GM12892 (cell line): ENCODE measurements at regions not wholly inside any gene's neighbourhood (a gene's known extent, or its start where the extent isn't known, plus 50 kb on each side); places are given as distances from the start of the nearest gene placed in this dataset.

ENCODE experiments used
- DNase-seq: peaks from one replicate; pipeline ENCODE4 v3.0.0; 2011; ENCODE audit not compliant: insufficient read length
- FAIRE-seq: peaks from 2 replicates; lab custom pipeline; 2011; peaks lifted over from hg19 to GRCh38; lab: Jason Lieb, UNC
- POLR2A ChIP-seq: IDR thresholded peaks from 2 replicates; pipeline ENCODE4 v1.6.1; 2011; ENCODE audit warnings: low read depth, low read length, control low read depth
- POLR2AphosphoS5 ChIP-seq: IDR thresholded peaks from 2 replicates; pipeline ENCODE4 v1.6.1; 2011; ENCODE audit warnings: low read depth, low read length, control low read depth
- TAF1 ChIP-seq: IDR thresholded peaks from 2 replicates; pipeline ENCODE4 v1.6.1; 2011; ENCODE audit warnings: low read depth, mild to moderate bottlenecking, control low read depth, low read length, borderline replicate concordance

DNA sequence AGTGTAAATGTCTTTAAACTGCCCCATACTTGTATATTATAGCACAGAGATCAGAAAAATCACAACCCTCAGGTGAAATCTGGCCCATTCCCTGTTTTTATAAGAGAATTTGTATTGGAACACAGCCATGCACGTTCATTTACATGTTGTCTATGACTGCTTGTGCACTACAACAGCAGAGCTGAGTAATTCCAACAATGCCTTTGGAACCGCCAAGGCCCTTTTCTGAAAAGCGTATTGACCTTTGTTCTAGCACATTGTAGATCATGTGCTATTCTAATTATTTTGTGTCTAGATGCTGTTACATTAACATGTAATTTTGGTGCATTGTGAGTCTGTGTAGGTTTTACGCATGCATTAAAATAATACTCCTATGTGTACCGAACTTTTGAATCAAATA, 339.6 kb downstream of the CHRM3 start:
- TF ChIP-seq POLR2AphosphoS5 (no peak), TAF1 (no peak), POLR2A (no peak)
- no peak for FAIRE-seq
- no peak for DNase-seq

DNA sequence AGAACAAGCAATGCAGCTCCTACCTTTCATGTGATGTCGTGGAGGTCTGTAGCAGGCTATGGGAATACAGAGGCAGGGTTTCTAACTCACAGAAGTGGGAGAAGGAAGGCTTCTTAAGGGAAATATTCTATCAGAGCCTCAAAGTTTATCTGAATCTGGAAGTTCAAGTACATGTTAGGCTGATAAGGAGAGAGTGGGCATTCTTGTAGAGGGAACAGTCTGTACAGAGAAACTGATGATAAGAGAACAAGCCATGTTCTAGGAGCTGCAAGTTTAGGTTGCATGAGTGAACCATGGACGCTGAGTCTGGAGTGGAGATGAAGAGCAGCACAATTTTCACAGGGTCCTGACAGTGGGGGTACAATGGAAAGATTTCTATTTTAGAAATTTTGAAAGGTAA, 344.0 kb downstream of the CHRM3 start:
- no peak for DNase-seq
- TF ChIP-seq POLR2A (no peak), TAF1 (no peak), POLR2AphosphoS5 (no peak)
- no peak for FAIRE-seq

DNA sequence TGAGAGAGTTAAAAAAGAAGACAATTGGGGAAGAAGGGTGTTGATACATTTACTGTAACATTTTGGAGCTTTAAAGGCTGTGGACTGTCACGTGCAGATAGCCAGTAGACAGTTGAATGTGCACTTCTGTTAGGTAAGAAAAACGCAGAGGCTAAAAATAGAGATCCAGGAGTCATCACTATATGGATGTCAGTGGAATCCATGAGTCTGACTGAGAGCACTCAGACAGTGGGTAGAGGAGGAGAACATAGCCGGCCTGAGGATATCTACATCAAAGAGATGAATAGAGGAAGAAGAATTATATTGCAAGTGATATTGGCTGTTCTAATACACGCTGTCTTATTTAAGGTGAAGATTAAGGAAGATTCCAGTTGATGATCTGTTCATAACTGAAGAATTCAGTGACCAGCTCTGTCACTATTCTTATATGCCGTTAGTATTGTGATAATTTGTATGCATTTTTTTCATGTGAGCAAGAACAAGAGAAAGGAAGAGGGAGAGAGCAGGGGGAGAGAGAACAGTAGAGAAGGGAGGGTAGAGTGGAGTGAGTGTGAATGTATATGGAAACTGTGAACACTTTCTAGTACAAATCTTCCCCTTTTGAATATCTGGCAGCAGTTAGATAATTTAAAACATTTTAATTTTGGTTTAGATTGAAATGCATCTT, 344.8 kb downstream of the CHRM3 start:
- TF ChIP-seq POLR2A = no peak
- TF ChIP-seq TAF1 = no peak
- TF ChIP-seq POLR2AphosphoS5 = no peak
- DNase-seq (no peak), FAIRE-seq (no peak)

DNA sequence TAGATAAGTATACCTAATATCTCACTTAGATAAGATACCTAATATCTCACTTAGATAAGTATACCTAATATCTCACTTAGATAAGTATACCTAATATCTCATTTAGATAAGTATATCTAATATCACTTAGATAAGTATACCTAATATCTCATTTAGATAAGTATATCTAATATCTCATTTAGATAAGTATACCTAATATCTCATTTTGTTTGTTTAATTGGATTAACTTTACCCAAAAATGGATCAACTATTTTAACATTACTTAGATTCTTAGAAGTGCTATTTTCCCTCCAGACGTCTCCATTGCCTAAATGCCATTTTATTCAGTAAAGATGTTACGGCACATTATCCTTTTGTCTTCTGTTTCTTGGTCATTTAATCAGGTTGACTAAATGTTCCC, 346.4 kb downstream of the CHRM3 start:
- no peak for FAIRE-seq
- TF ChIP-seq POLR2AphosphoS5 (no peak), TAF1 (no peak), POLR2A (no peak)
- no peak for DNase-seq

DNA sequence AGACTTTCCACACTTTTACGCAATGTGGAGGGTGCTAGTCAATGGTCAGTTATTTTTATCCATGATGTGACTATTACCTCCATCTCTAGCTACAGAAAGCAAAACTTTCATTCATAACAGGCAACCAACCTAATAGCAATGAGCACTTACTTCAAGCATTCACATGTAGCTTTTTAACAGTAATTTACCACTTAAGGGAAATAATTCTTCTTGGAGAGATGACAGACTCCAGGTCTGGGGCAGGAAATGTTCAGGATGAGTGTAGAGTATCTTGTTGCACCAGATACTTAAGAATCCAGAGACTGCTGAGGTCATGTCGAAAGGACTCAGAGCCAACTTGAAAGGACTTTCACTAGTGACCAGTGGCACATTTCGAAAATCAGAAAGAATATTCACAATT, 347.6 kb downstream of the CHRM3 start:
- TF ChIP-seq POLR2A = no peak
- no peak for TF ChIP-seq TAF1
- no peak for TF ChIP-seq POLR2AphosphoS5
- DNase-seq (no peak), FAIRE-seq (no peak)

DNA sequence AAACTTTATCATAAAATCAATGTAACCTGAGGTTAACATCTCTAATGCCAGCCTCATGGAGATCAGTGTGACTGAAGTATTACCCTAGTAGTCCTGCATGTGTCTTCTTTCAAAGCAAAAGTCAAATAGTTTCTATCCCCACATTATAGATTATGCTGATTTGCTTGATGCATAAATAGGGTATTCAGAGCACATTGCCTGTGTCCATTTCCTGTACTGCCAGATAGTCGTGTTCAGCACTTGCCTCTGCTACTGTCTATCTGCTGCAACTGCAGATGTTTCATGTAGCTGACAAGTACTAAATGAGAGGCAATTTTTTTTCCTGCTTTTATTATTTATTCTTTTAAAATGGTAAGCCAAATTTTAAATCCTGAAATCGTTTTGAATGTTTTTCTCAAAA, 348.7 kb downstream of the CHRM3 start:
- TF ChIP-seq TAF1 (no peak), POLR2A (no peak), POLR2AphosphoS5 (no peak)
- no peak for FAIRE-seq

DNA sequence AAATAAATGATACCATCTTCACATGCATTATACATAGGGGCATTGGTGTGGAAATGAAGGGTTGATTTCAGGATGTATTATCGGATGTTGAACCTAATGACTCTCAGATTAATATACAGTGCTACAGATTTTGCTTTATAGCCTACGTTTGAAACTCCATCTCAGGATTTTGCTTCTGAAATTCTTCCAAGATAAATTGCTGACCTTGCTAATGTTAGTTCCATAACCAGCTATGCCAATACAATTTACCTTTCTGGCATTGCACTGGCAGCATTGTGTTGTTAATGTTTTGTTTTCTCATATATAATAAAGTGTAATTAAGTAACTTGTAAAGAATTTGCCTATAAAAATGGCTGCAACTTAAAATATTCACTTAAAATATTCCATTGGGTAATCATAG, 350.1 kb downstream of the CHRM3 start:
- no peak for FAIRE-seq
- TF ChIP-seq POLR2A = no peak
- TF ChIP-seq POLR2AphosphoS5 = no peak
- TF ChIP-seq TAF1 = no peak
- DNase-seq = no peak

More for the DNA sequence above, 348.7 kb downstream of the CHRM3 start:
- no peak for DNase-seq

DNA sequence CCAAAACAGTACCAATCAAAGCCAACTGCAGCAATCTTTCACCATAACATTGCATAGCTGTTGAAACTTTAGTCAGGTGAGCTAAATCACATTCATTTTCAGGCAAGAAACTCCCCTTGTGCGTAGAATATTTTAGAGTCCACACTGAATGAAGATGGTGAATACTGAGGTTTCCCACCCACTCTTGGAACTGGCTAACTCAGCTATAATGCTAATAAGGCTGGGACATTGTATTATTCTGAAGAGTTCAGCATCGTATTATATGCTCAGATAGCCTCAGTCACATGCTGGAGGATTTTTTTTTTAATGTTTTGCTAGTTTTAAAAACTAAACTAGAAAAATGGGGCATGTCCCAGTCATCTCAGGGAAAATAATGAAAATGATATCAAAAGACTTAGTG, 352.3 kb upstream of the FMN2 start:
- FAIRE-seq (no peak), DNase-seq (no peak)
- no peak for TF ChIP-seq POLR2AphosphoS5

DNA sequence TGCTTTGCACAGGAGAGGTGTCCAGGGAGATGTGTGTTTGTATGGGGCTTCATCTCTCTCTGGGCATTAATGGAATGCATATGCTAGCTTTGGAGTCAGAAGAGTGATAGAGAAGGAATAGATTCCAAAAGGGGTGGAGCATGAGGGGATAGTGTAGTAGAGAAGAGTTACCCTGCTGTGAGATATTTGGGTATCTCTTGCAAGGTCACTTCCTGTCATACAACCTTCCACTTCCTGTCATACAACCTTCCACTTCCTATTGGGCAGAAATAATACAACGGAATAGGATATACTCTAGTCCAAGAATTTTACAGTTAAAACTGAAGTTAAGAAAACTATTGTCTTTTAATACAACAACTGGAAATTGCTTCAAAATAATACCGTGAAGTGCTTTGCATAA, 351.8 kb upstream of the FMN2 start:
- TF ChIP-seq TAF1 (no peak), POLR2AphosphoS5 (no peak), POLR2A (no peak)
- DNase-seq (no peak), FAIRE-seq (no peak)

DNA sequence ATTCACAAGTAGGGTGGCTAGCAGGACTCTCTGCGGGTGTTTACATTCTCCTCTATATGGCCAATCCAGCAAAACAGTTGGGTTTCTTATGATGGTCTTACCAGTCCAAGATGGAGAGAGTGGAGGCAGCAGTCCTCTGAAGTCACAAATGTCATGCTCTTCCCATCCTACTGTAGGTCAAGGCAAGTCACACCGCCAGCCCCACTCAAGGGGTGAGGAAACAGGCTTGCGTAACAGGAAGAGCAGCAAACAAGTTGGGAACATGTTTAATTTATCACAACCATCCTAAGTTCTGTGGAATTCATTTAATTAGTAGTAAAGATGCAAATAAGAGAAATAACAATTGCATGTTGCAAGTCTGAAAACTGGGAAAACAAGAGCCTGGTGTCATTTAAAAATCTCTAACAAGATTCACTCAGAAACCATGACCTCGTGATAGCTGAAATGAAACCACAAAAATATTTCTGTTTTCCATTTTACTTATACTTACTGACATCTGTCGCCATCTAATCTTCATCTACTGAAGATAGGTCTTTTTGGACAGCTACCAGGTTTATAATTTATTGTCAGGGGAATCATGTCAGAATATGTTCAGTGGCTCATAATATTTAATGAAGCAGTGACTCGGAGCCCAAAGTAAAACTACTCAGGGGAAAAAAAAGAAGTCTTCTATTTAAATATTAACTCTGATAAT, 349.1 kb upstream of the FMN2 start:
- TF ChIP-seq TAF1 (no peak), POLR2A (no peak), POLR2AphosphoS5 (no peak)
- DNase-seq = no peak
- no peak for FAIRE-seq

DNA sequence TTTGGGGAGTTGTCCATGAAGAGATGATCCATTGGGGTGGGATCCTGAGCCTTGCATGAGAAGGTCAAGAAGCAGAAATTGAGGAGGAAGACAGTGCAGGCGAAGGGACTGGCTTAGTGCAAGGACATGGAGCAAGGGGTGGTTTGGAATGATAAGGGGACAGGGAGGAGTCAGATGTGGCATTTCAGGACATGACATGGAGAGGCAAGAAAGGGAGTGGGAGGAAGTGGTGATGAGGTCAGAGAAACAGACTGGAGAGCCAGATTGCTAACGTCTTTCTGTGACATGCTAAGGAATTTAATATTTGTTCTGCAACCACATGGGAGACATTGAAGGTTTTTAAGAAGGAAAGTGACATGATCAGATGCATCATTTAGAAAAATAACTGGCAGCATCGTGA, 346.8 kb upstream of the FMN2 start:
- FAIRE-seq (no peak), DNase-seq (no peak)
- no peak for TF ChIP-seq TAF1
- no peak for TF ChIP-seq POLR2A
- TF ChIP-seq POLR2AphosphoS5 = no peak

DNA sequence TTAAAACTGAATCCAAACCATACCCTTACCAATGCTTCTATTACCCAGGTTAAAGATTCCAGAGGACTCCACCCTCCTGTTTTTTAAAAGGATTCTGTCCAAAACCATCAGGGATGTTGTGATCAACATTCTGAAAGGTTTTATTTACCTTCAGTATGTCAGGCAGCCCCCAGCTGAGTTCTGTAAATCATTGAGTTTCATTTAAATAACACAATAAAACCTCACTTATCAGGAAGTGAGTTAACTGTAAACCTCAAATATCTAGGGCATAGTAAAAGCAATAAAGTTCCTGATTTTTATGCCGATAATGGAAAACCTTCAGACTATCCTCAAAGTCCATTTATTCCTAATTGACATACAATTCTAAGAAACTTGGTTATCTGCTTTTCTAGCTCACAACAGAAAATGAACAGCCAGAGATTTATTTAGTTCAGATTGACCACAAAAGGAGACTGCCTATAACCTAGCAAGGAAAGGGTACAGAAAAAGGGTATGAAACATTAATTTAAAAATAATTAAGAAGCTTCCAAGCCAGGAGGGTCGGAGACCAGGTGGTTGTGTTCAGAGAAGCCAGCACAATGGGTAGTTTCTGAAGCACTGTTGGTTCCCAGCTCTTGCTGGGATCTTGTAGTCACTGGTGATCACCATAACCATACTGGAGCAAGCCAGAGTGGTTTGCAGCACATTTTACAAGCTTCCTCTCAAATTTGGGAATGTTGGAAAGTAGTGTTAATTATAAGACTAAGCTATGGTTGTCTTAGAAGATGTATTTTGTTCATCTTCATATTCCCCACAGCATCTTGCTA, 336.4 kb upstream of the FMN2 start:
- no peak for TF ChIP-seq POLR2AphosphoS5
- TF ChIP-seq POLR2A = no peak
- no peak for TF ChIP-seq TAF1
- no peak for FAIRE-seq
- DNase-seq = no peak

DNA sequence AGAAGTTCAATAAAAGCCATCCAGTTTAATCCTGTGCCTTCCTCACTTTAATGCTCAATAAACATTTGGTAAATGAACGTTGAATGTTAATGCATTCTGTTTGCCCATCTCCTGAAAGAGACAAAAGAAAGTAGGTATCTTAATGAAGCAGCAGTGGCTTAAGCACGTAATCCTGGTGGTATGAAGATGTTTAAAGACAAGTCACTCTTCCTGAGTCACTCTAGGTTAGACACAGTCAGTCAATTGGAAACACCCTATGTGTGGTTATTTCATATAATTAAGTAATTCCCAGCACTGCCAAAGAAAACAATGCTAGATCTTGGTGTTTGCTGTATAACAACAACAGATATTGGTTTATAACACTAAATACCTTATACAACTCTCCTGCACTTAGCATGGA, 334.0 kb upstream of the FMN2 start:
- FAIRE-seq = no peak
- no peak for DNase-seq
- no peak for TF ChIP-seq POLR2A
- TF ChIP-seq TAF1 = no peak
- no peak for TF ChIP-seq POLR2AphosphoS5

DNA sequence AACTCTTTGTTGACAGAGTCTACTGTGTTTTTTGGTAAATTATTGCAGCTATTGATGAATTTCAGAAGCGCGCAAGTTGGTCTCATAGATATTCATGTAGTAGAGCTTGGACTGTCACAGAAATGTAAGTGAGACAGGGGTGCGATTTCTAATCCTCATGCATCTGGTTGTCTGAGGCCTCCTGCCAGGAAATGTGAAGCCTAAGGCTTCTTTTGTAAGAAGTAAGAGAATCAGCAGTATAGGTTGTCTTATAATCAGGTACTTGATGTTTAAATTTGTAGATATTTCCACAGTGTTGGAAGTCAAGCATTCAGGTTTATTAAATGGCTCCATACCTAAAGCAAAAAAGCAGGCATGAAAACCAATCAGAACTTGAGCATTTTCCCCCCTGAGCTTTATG, 332.9 kb upstream of the FMN2 start:
- no peak for TF ChIP-seq POLR2AphosphoS5
- no peak for TF ChIP-seq POLR2A
- no peak for TF ChIP-seq TAF1
- DNase-seq (no peak), FAIRE-seq (no peak)
